22Rv1 (cell line): ENCODE measurements at regions not wholly inside any gene's neighbourhood (a gene's known extent, or its start where the extent isn't known, plus 50 kb on each side); places are given as distances from the start of the nearest gene placed in this dataset.

Experiments
- H3K27ac ChIP-seq: fragments of 450-650 bp; 2 replicates; pipeline ENCODE4 v1.5.1; 2017
- ZFX ChIP-seq: fragments of 450-650 bp; IDR thresholded peaks from 2 replicates; pipeline ENCODE4 v1.6.1; 2017; ENCODE audit warnings: antibody characterized with exemption, borderline replicate concordance
- TF ChIP-seq, protein P1 (sequence below): fragments of 450-650 bp; IDR thresholded peaks from 2 replicates; pipeline ENCODE4 v1.5.1; 2017; ENCODE audit warnings: mild to moderate bottlenecking

DNA sequence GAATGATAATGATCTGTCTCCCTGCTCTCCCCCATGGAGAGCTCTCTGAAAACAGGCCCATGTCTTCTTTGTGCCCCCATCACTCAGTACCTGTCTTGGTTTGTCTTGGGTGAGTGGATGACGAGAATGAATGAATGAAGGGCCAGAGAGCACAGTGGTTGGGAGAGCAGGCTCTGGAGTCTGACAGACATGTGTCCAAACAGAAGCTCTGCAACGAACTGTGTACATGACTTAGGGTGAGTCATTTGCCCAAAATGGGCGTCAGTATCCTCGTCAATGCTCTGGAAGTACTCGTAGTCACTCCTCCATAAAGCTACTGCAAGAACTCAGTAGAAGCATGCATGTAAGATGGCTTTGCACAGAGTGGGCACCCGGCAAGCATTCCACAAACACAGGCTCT is 170.2 kb upstream of the TLE3 start:
- no peak overlapping the region for H3K27ac ChIP-seq
- TF ChIP-seq, protein P1, sequence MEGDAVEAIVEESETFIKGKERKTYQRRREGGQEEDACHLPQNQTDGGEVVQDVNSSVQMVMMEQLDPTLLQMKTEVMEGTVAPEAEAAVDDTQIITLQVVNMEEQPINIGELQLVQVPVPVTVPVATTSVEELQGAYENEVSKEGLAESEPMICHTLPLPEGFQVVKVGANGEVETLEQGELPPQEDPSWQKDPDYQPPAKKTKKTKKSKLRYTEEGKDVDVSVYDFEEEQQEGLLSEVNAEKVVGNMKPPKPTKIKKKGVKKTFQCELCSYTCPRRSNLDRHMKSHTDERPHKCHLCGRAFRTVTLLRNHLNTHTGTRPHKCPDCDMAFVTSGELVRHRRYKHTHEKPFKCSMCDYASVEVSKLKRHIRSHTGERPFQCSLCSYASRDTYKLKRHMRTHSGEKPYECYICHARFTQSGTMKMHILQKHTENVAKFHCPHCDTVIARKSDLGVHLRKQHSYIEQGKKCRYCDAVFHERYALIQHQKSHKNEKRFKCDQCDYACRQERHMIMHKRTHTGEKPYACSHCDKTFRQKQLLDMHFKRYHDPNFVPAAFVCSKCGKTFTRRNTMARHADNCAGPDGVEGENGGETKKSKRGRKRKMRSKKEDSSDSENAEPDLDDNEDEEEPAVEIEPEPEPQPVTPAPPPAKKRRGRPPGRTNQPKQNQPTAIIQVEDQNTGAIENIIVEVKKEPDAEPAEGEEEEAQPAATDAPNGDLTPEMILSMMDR = no peak
- no peak for TF ChIP-seq ZFX

DNA sequence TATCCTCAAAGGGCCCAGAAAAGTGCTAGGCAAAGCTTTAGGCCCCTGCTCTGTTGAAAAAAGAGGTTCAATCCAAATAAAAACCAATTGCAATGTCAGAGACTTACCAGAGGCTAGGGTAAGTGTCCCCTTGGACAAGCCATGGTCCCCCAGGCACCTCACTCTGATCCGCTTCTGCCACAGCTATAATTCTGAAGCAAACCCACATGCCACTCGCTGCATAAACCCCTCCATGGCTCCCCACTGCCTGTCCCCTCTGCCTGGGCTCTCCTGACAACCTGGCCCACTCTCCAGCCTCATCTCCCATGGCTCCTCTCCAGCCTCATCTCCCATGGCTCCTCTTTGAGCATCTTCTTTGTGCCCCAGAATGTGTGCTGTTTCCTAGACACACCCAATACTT is 169.6 kb upstream of the TLE3 start:
- no peak overlapping the region for H3K27ac ChIP-seq
- TF ChIP-seq ZFX = no peak
- TF ChIP-seq, protein P1 = no peak

DNA sequence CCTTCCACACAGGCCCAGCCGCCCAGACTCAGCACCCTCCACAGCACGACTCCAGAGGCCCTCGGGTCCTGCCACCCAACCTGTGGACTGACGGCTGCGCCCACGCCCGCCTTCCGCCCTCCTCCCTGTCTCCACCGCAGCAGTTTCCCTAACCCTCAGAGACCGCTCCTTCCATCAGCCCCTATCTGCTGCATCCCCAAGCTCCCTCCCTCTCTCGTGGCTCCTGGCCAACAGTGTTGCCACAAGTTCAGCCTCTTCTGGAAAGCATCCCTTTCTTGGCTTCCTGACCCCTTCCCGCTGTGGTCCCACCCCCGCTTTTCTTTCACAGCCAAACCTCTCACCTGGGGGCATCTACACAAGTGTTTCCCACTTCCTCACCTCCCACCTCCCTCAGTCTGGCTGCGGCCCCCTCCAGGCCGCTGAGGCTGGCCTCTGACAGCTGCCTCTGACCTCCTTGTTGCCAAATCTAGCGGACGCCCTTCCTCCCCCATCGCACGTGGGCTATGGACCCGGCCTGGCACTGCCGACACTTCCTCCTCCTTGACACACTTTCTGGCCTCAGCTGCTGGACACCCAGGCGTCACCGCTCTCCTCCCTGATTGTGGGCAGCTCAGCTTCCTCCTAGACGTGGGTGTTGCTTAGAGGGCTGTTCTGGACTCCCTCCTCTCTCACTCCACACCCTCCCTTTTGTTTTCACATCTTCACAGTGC is 168.8 kb upstream of the TLE3 start:
- TF ChIP-seq, protein P1 = no peak
- TF ChIP-seq ZFX = no peak

DNA sequence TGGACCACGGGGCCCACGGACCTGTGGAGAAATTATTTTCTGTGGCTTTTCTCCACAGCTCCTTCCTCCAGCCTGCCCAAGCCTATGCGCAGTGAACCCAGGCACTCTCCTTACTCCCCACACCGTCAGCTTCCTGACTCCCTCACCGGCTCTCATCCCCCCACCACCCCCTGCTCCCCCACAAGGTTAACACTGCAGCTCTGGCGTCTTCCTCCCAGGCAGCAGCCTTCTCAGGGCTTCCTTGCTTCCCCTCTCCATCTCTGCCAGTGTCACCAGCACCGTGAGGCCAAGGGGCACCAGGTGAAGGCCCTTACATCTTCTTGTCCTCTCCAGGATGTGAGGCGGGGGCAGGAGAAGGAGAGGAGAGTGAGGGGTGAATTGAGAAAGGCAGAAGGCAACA is 168.3 kb upstream of the TLE3 start:
- no peak overlapping the region for H3K27ac ChIP-seq
- TF ChIP-seq, protein P1 = no peak
- TF ChIP-seq ZFX = no peak

More for the DNA sequence above, 168.8 kb upstream of the TLE3 start:
- H3K27ac ChIP-seq = no peak overlapping the region

DNA sequence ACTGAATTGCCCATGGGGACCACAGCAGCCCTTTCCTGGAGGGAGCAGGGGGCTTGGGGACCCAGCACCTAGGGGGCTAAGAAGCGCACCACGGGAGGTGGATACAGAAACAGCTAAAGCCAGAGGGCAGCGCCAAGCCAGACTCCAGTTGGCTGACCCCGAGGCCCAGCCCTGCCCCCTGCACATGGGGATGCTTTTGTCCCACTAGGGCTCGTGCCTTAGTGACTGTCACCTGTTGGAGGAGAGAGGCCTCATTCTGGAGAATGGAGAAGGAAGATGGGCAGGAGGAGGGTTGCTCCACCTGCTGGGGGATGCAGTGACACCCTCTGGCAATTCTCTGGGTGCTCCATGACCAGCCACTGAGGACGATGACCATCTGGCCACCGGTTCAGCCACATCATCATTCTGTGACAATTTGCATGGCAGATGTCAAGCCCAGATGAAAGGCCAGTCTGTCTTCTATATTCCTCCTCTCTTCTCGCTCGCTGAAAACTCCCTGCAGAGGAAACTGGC is 167.8 kb upstream of the TLE3 start:
- H3K27ac ChIP-seq = no peak overlapping the region
- TF ChIP-seq ZFX = no peak
- TF ChIP-seq, protein P1 = no peak; the same call in 1 of the 2 replicates

DNA sequence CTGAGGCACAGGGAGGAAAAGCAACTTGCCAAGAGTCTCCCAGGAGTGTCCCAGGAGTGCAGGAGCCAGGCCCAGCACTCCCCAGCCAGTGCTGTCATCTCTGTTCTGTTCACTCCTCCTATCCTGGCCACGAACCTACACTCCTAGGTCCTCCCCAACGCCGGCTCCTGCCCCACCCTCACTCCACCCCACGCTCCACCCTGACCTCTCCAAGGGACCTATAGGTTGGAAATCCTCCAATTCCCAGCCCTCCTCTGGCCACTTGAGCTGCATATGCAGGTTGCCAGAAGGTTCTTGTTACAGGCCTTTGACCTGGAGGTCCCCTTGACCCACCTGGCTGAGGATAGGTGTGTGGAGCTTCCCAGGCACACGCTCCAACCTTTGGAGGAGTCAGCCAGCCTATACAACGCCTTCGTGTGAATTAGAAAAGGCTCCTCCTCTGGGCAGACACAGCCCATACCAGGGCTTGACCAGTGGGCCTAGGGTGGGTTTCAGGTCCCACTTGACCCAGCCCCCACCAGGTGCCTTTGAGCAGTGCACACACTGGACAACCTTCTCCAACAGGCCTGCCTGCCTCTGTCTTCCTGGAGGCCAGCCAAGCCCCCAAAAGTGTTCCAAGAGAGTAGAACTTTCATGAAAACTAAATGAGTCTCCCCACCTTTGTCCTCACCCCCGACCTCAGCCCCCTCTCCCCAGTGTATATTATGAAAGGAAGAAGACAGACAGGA is 167.2 kb upstream of the TLE3 start:
- no peak overlapping the region for H3K27ac ChIP-seq

More for the DNA sequence above, 167.2 kb upstream of the TLE3 start:
- TF ChIP-seq, protein P1 = no peak
- TF ChIP-seq ZFX = no peak
